OCI-LY7 (cell line): ENCODE measurements at regions not wholly inside any gene's neighbourhood (a gene's known extent, or its start where the extent isn't known, plus 50 kb on each side); places are given as distances from the start of the nearest gene placed in this dataset.

Experiments used
- BruUV-seq: library from RNA; stranded (reverse); fragments of 400-500 nt; replicated peaks from 2 replicates; lab custom pipeline; 2021; lab: Mats Ljungman, UMichigan
- CTCF ChIA-PET: fragments of 300-600 bp; sonication (Branson Sonifier 250); formaldehyde crosslinking; loops from one replicate; lab custom pipeline; 2022; ENCODE audit warnings: antibody characterized with exemption; ENCODE audit not compliant: unreplicated experiment; lab: Charles Lee
- POLR2A ChIA-PET: fragments of 300-600 bp; sonication (Branson Sonifier 250); formaldehyde crosslinking; loops from one replicate; lab custom pipeline; 2022; ENCODE audit warnings: antibody characterized with exemption; lab: Charles Lee
- DNase-seq: peaks from one replicate; pipeline ENCODE4 v3.0.0-alpha.2; 2015; ENCODE audit warnings: low spot score
- H2AFZ ChIP-seq: fragments of 200-600 bp; sonication (generic), shearing (Covaris generic); 2 replicates; pipeline ENCODE4 v1.6.1; 2014; ENCODE audit warnings: mild to moderate bottlenecking, antibody characterized with exemption, low read length, moderate library complexity
- H3K27ac ChIP-seq: fragments of 200-600 bp; sonication (generic); 2 replicates; pipeline ENCODE4 v1.5.1; 2014; ENCODE audit warnings: mixed run types, low read depth, mild to moderate bottlenecking, moderate library complexity, low read length, inconsistent platforms; ENCODE audit not compliant: poor library complexity, severe bottlenecking
- H3K36me3 ChIP-seq: fragments of 200-600 bp; sonication (generic); 2 replicates; pipeline ENCODE4 v1.6.1; 2014; ENCODE audit warnings: mild to moderate bottlenecking, antibody characterized with exemption, low read length, moderate library complexity, mixed read lengths; ENCODE audit not compliant: insufficient read depth
- H3K4me1 ChIP-seq: fragments of 200-600 bp; sonication (generic); 2 replicates; pipeline ENCODE4 v1.5.1; 2014; ENCODE audit warnings: mild to moderate bottlenecking, low read length; ENCODE audit not compliant: insufficient read depth, poor library complexity, severe bottlenecking
- H3K4me2 ChIP-seq: fragments of 200-600 bp; sonication (generic); 2 replicates; pipeline ENCODE4 v1.6.1; 2014; ENCODE audit warnings: mild to moderate bottlenecking, low read length
- H3K4me3 ChIP-seq: fragments of 200-600 bp; sonication (generic); 2 replicates; pipeline ENCODE4 v1.5.1; 2014; ENCODE audit warnings: mild to moderate bottlenecking, low read depth, low read length; ENCODE audit not compliant: poor library complexity, severe bottlenecking
- H3K79me2 ChIP-seq: fragments of 200-600 bp; sonication (generic); 2 replicates; pipeline ENCODE4 v1.6.1; 2016; ENCODE audit warnings: low read depth, mild to moderate bottlenecking, low read length, moderate library complexity, mixed read lengths; ENCODE audit not compliant: insufficient read depth
- H3K9me2 ChIP-seq: fragments of 200-600 bp; sonication (generic); 2 replicates; pipeline ENCODE4 v1.6.1; 2016; ENCODE audit warnings: mild to moderate bottlenecking, low read length, mixed read lengths; ENCODE audit not compliant: insufficient read depth
- H3K9me3 ChIP-seq: fragments of 200-600 bp; sonication (generic); 2 replicates; pipeline ENCODE4 v1.6.1; 2014; ENCODE audit warnings: mild to moderate bottlenecking, mixed run types, low read length, mixed read lengths
- H4K20me1 ChIP-seq: fragments of 200-600 bp; sonication (generic); 2 replicates; pipeline ENCODE4 v1.6.1; 2014; ENCODE audit warnings: mild to moderate bottlenecking, antibody characterized with exemption, low read length, moderate library complexity, mixed read lengths; ENCODE audit not compliant: insufficient read depth
- EZH2phosphoT487 ChIP-seq: fragments of 200-600 bp; sonication (generic); IDR thresholded peaks from 2 replicates; pipeline ENCODE4 v1.6.1; 2018; ENCODE audit warnings: low read depth, borderline replicate concordance, mild to moderate bottlenecking, mixed run types, antibody characterized with exemption, low read length, moderate library complexity, mixed read lengths
- intact Hi-C: fragments of 100-400 bp; cut with micrococcal nuclease; formaldehyde crosslinking; loops from one replicate; pipeline ENCODE4 v1.10.0; 2022; ENCODE audit not compliant: unreplicated experiment
- TF ChIP-seq, protein P1 (sequence below): fragments of 200-600 bp; sonication (generic); conservative IDR thresholded peaks from 2 replicates; pipeline ENCODE4 v1.5.1; 2014; ENCODE audit warnings: mild to moderate bottlenecking, antibody characterized with exemption, low read length, moderate library complexity, mixed read lengths

DNA sequence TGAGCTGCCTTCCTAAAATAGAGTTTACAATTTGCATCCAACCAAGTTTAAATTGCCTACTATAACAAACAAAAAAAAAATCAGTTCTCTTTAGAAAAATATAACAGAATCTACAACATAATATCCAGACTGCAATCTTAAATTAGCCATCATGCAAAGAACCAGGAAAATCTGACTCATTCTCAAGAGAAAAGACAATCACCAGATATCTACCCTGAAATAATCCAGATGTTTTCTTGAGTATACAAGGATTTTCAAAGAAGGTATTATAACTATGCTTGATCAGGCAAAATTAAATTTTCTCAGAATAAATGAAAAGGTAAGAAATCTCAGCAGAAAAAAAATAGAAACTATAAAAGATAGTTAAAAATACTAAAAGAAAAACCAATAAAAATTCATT is 115.6 kb downstream of the CCER1 start:
- H3K79me2 ChIP-seq = no peaks in the 10 kb centered on the region
- DNase-seq = no peak
- H4K20me1 ChIP-seq = no peaks in the 10 kb centered on the region
- intact Hi-C loops = no loop called here
- no peak overlapping the region for H3K4me2 ChIP-seq
- no peaks in the 10 kb centered on the region for H3K36me3 ChIP-seq
- no peak overlapping the region for H3K27ac ChIP-seq
- H3K4me1 ChIP-seq = no peaks in the 10 kb centered on the region
- no peak overlapping the region for H2AFZ ChIP-seq
- TF ChIP-seq EZH2phosphoT487 = no peak
- TF ChIP-seq, protein P1, sequence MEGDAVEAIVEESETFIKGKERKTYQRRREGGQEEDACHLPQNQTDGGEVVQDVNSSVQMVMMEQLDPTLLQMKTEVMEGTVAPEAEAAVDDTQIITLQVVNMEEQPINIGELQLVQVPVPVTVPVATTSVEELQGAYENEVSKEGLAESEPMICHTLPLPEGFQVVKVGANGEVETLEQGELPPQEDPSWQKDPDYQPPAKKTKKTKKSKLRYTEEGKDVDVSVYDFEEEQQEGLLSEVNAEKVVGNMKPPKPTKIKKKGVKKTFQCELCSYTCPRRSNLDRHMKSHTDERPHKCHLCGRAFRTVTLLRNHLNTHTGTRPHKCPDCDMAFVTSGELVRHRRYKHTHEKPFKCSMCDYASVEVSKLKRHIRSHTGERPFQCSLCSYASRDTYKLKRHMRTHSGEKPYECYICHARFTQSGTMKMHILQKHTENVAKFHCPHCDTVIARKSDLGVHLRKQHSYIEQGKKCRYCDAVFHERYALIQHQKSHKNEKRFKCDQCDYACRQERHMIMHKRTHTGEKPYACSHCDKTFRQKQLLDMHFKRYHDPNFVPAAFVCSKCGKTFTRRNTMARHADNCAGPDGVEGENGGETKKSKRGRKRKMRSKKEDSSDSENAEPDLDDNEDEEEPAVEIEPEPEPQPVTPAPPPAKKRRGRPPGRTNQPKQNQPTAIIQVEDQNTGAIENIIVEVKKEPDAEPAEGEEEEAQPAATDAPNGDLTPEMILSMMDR = no peak
- no TSS peak for BruUV-seq
- ChIA-PET POLR2A (no interaction called here), CTCF (no interaction called here)
- H3K9me2 ChIP-seq = no peaks in the 10 kb centered on the region
- no peaks in the 10 kb centered on the region for H3K9me3 ChIP-seq
- no peak overlapping the region for H3K4me3 ChIP-seq

DNA sequence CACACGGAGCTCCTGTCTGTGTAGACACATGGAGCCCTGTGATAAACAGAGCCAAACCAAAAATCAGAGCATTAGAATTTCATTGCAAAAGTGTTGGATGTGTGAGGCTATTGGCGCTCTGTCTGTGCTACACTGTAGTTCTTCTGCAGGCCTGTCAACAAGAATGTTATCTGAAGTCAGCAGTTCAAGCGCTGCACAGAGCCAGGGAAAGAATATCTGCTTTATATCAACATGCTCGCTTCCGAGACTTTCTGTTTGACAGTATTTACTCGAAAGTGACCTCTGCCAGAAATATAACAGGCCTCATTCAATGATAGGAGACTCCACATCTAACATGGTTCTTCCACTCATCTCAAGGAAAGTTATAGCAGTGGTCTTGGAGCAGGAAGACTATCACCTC is 118.3 kb downstream of the CCER1 start:
- Histone ChIP-seq H3K4me2 (no peak overlapping the region), H3K9me2 (no peaks in the 10 kb centered on the region), H3K4me1 (no peaks in the 10 kb centered on the region), H2AFZ (no peak overlapping the region), H3K4me3 (no peak overlapping the region), H3K9me3 (no peaks in the 10 kb centered on the region), H3K36me3 (no peaks in the 10 kb centered on the region), H3K27ac (no peak overlapping the region), H4K20me1 (no peaks in the 10 kb centered on the region), H3K79me2 (no peaks in the 10 kb centered on the region)
- POLR2A ChIA-PET = no interaction called here
- no peak for TF ChIP-seq EZH2phosphoT487
- TF ChIP-seq, protein P1 = no peak
- no TSS peak for BruUV-seq
- DNase-seq = no peak
- CTCF ChIA-PET = no interaction called here
- intact Hi-C loops = no loop called here

DNA sequence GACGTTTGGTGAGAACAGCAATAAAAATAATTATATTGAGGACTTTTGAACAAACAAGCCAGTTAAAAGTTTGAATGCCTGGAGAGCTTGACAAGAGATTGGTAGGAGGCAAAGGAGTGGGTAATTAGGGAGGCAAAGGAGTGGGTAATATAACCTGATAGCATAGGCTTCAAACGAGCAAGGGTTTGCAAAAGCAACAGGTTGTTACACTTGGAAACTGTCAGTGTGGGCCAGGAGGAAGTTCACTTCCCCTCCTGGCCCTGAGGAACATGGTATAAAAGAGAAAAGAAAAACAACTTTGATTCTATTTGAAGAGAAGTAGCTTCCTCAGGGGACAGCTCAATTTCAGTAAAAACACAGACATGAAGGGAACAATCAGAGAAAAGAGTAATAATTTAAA is 121.7 kb downstream of the CCER1 start:
- intact Hi-C loops = no loop called here
- TF ChIP-seq EZH2phosphoT487 = no peak
- TF ChIP-seq, protein P1 = no peak
- H3K9me2 ChIP-seq = no peaks in the 10 kb centered on the region
- H3K4me1 ChIP-seq = no peaks in the 10 kb centered on the region
- ChIA-PET POLR2A (no interaction called here), CTCF (no interaction called here)
- no TSS peak for BruUV-seq
- no peaks in the 10 kb centered on the region for H3K79me2 ChIP-seq
- no peak for DNase-seq
- no peak overlapping the region for H3K4me2 ChIP-seq
- H2AFZ ChIP-seq = no peak overlapping the region
- H3K9me3 ChIP-seq = no peaks in the 10 kb centered on the region
- H4K20me1 ChIP-seq = no peaks in the 10 kb centered on the region
- H3K36me3 ChIP-seq = no peaks in the 10 kb centered on the region
- no peak overlapping the region for H3K27ac ChIP-seq
- no peak overlapping the region for H3K4me3 ChIP-seq
